ENCODE measurements at regions not wholly inside any gene's neighbourhood (a gene's known extent, or its start where the extent isn't known, plus 50 kb on each side); places are given as distances from the start of the nearest gene placed in this dataset.

DNA sequence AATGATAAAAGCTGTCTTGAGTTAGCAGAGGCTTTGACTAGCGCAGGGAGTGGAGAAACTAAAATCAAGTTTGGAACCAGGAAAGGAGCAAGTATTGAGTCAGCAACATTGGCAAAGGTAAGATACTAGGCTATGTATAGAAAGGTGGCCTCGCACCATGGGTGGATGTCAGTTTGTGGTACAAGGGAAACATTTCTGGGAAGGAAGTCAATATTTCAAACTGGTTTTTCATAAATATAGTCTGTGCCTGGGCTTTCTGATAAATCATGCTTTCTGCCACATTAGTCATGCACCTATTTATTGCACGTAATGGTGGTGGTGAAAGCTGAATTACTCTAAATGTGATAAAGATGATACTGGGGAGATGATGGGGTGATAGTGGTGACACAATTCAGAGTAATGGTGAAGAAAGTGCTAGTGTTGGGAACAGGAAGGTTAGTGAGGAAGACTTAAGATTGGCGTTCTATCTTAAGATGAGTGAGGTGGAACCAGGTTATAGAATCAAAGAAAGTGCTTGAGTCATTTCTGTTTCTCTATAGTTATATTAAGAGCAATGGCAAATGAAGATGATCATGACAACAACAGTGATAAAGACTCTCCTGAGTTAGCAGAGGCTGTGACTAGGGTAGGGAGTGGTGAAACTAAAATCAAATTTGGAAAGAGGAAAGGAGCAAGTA is 729.0 kb downstream of the FAM181B start:
- no peaks in the 10 kb centered on the region for H3K4me1 ChIP-seq (ENCODE audit: control insufficient read depth, low read length)
- H3K4me3 ChIP-seq (ENCODE audit: low read length): no peak overlapping the region
- no peak for TF ChIP-seq EZH2phosphoT487 (IDR thresholded peaks at IDR 0.05; ENCODE audit: borderline replicate concordance, low read length)
- TF ChIP-seq, protein P1, sequence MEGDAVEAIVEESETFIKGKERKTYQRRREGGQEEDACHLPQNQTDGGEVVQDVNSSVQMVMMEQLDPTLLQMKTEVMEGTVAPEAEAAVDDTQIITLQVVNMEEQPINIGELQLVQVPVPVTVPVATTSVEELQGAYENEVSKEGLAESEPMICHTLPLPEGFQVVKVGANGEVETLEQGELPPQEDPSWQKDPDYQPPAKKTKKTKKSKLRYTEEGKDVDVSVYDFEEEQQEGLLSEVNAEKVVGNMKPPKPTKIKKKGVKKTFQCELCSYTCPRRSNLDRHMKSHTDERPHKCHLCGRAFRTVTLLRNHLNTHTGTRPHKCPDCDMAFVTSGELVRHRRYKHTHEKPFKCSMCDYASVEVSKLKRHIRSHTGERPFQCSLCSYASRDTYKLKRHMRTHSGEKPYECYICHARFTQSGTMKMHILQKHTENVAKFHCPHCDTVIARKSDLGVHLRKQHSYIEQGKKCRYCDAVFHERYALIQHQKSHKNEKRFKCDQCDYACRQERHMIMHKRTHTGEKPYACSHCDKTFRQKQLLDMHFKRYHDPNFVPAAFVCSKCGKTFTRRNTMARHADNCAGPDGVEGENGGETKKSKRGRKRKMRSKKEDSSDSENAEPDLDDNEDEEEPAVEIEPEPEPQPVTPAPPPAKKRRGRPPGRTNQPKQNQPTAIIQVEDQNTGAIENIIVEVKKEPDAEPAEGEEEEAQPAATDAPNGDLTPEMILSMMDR (IDR thresholded peaks at IDR 0.05; ENCODE audit: low read depth, low read length, poor library complexity, severe bottlenecking): no peak
- no peaks in the 10 kb centered on the region for H3K36me3 ChIP-seq (ENCODE audit: control insufficient read depth, low read length)
- H3K79me2 ChIP-seq (ENCODE audit: control insufficient read depth, low read length): no peaks in the 10 kb centered on the region
- H3K9me2 ChIP-seq (replicated peaks; ENCODE audit: control insufficient read depth, low read length): no peaks in the 10 kb centered on the region
- H3K27ac ChIP-seq (ENCODE audit: low read depth, low read length): no peak overlapping the region
- H3K4me2 ChIP-seq (ENCODE audit: low read length): no peak overlapping the region
- no peaks in the 10 kb centered on the region for H3K9me3 ChIP-seq (ENCODE audit: control insufficient read depth, insufficient read depth, low read length)
- no peaks in the 10 kb centered on the region for H3F3A ChIP-seq (ENCODE audit: control insufficient read depth, insufficient read depth)
- H3K27me3 ChIP-seq (ENCODE audit: control insufficient read depth, low read length): no peaks in the 10 kb centered on the region
- H4K20me1 ChIP-seq (ENCODE audit: control insufficient read depth, insufficient read depth, low read depth, low read length): no peaks in the 10 kb centered on the region

DNA sequence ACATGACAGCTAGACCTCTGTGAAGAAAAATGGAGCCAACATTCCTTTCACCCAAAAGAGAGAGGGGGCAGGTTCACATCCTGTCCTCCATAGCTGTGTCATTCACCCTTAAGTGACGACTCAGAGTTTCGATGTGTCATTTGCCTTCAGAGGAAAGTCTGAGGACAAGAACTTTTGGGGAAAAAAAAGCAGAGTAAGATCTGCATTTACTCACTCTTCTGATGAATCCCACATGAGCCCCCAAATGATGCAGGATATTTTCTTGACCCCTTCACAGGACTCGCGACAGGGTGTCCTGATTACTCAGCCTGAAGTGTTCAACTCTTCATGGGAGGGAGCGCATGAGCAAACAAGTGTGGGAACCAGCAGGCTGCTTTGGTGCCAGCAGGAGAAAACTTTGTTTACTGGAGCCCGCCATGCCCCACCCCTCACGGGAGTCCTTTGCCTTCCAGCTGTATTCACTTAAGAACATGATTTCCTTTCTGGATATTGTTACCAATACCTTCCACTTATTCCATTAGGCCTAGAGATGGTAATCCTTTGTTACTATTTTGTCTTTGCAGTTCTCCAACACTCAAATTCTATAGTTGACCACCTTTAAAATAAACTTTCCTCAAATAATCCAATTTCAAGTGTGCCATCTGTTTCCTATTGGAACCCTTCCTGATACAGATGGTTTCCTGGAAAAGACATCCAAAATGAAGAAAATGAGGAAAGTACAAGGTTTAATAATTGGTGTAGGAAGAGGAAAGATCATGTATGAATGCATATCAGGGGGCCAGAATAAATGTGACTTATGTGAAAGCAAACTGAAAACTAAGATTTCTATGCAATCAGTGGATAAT is 729.8 kb downstream of the FAM181B start:
- no peaks in the 10 kb centered on the region for H3K79me2 ChIP-seq (ENCODE audit: control insufficient read depth, low read length)
- H3K9me2 ChIP-seq (replicated peaks; ENCODE audit: control insufficient read depth, low read length): no peaks in the 10 kb centered on the region
- H3K27ac ChIP-seq (ENCODE audit: low read depth, low read length): no peak overlapping the region
- no peak overlapping the region for H3K4me3 ChIP-seq (ENCODE audit: low read length)
- no peaks in the 10 kb centered on the region for H3F3A ChIP-seq (ENCODE audit: control insufficient read depth, insufficient read depth)
- no peaks in the 10 kb centered on the region for H3K4me1 ChIP-seq (ENCODE audit: control insufficient read depth, low read length)
- H3K9me3 ChIP-seq (ENCODE audit: control insufficient read depth, insufficient read depth, low read length): no peaks in the 10 kb centered on the region
- no peaks in the 10 kb centered on the region for H3K36me3 ChIP-seq (ENCODE audit: control insufficient read depth, low read length)
- H4K20me1 ChIP-seq (ENCODE audit: control insufficient read depth, insufficient read depth, low read depth, low read length): no peaks in the 10 kb centered on the region
- no peak overlapping the region for H3K4me2 ChIP-seq (ENCODE audit: low read length)
- no peak for TF ChIP-seq EZH2phosphoT487 (IDR thresholded peaks at IDR 0.05; ENCODE audit: borderline replicate concordance, low read length)
- TF ChIP-seq, protein P1 (IDR thresholded peaks at IDR 0.05; ENCODE audit: low read depth, low read length, poor library complexity, severe bottlenecking): no peak
- no peaks in the 10 kb centered on the region for H3K27me3 ChIP-seq (ENCODE audit: control insufficient read depth, low read length)

DNA sequence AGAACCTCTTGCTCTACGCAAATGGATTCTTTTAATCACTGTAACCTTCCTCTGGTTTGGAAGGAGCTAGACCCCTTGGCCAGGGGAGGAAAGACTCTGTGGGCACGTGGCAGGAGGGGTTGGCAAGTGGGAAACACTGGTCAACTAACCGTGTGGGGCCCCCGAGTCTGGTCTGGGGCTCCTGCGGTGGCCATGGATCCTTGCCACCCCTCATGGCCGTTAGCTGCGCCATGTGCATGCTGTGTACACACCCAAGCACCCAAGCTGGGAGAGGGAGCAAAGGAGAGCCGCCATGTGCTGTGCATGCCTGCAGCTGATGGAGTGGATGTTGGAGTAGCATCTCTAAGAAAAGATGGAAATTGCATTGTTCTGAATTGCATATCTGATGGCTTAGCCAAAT is 730.6 kb downstream of the FAM181B start:
- H3K36me3 ChIP-seq (ENCODE audit: control insufficient read depth, low read length): no peaks in the 10 kb centered on the region
- no peaks in the 10 kb centered on the region for H4K20me1 ChIP-seq (ENCODE audit: control insufficient read depth, insufficient read depth, low read depth, low read length)
- no peaks in the 10 kb centered on the region for H3F3A ChIP-seq (ENCODE audit: control insufficient read depth, insufficient read depth)
- no peaks in the 10 kb centered on the region for H3K79me2 ChIP-seq (ENCODE audit: control insufficient read depth, low read length)
- no peaks in the 10 kb centered on the region for H3K9me2 ChIP-seq (replicated peaks; ENCODE audit: control insufficient read depth, low read length)
- H3K27me3 ChIP-seq (ENCODE audit: control insufficient read depth, low read length): no peaks in the 10 kb centered on the region
- no peak overlapping the region for H3K27ac ChIP-seq (ENCODE audit: low read depth, low read length)
- no peaks in the 10 kb centered on the region for H3K9me3 ChIP-seq (ENCODE audit: control insufficient read depth, insufficient read depth, low read length)
- TF ChIP-seq, protein P1 (IDR thresholded peaks at IDR 0.05; ENCODE audit: low read depth, low read length, poor library complexity, severe bottlenecking): no peak
- TF ChIP-seq EZH2phosphoT487 (IDR thresholded peaks at IDR 0.05; ENCODE audit: borderline replicate concordance, low read length): no peak
- no peak overlapping the region for H3K4me3 ChIP-seq (ENCODE audit: low read length)
- H3K4me1 ChIP-seq (ENCODE audit: control insufficient read depth, low read length): no peaks in the 10 kb centered on the region
- H3K4me2 ChIP-seq (ENCODE audit: low read length): no peak overlapping the region
